Kidney epithelial cell (primary cell): ENCODE measurements at regions not wholly inside any gene's neighbourhood (a gene's known extent, or its start where the extent isn't known, plus 50 kb on each side); places are given as distances from the start of the nearest gene placed in this dataset.

Experiments
- DNase-seq: peaks from one replicate; pipeline ENCODE4 v3.0.0-alpha.2; 2010; ENCODE audit warnings: low read depth
- H3K27me3 ChIP-seq: 2 replicates; pipeline ENCODE4 v1.6.0; 2011; ENCODE audit warnings: low read length; ENCODE audit not compliant: control insufficient read depth, insufficient read depth
- H3K36me3 ChIP-seq: 2 replicates; pipeline ENCODE4 v1.5.1; 2011; ENCODE audit warnings: low read length; ENCODE audit not compliant: control insufficient read depth, insufficient read depth
- H3K4me3 ChIP-seq: 2 replicates; pipeline ENCODE4 v1.5.1; 2011; ENCODE audit warnings: low read depth, mild to moderate bottlenecking, control low read depth, low read length
- TF ChIP-seq, protein P1 (sequence below): IDR thresholded peaks from 2 replicates; pipeline ENCODE4 v1.5.1; 2011; ENCODE audit warnings: mild to moderate bottlenecking, moderate library complexity, low read length, control low read depth, inconsistent platforms; ENCODE audit not compliant: insufficient read depth, poor library complexity, severe bottlenecking

DNA sequence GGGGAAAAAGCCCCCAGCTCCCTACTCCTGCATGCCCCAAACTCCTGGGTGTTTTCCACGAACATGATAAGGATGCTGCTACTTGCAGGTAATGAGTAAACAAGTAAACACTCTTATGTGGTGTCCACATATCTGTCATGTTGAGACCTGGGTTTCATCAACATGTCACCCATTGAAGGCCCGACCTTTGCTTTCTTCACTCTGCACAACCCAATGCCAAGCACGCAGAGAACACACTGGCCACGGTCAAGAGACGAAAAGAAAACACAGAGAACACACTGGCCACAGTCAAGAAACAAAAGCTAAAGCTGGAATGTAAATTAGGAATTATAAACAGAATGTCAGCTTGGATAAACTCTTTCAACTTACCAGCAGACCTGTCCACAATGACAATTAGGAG is 143.1 kb downstream of the TTC32 start:
- no peak for DNase-seq
- TF ChIP-seq, protein P1, sequence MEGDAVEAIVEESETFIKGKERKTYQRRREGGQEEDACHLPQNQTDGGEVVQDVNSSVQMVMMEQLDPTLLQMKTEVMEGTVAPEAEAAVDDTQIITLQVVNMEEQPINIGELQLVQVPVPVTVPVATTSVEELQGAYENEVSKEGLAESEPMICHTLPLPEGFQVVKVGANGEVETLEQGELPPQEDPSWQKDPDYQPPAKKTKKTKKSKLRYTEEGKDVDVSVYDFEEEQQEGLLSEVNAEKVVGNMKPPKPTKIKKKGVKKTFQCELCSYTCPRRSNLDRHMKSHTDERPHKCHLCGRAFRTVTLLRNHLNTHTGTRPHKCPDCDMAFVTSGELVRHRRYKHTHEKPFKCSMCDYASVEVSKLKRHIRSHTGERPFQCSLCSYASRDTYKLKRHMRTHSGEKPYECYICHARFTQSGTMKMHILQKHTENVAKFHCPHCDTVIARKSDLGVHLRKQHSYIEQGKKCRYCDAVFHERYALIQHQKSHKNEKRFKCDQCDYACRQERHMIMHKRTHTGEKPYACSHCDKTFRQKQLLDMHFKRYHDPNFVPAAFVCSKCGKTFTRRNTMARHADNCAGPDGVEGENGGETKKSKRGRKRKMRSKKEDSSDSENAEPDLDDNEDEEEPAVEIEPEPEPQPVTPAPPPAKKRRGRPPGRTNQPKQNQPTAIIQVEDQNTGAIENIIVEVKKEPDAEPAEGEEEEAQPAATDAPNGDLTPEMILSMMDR = no peak
- Histone ChIP-seq H3K36me3 (no peaks in the 10 kb centered on the region), H3K27me3 (no peaks in the 10 kb centered on the region), H3K4me3 (no peak overlapping the region)

DNA sequence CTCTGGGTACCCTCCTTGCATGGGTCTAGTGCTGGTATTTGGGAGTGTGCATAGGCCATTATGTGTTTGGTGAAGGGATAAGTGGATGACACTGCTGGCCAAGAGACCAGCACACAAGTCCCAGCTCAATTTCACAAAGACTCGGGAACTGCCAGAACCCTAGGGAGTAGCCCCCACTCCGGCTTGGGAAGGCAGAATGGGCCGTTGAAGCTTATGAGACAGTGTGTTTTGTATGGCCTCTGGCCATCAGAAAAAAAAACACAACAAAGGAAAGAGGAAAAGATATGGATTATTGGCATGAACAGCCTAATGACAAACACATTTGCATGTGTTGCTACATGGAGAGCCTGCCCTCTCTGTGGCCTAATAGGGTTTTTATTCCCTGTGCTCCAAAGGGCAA is 144.2 kb downstream of the TTC32 start:
- no peak for DNase-seq
- TF ChIP-seq, protein P1 = no peak
- Histone ChIP-seq H3K36me3 (no peaks in the 10 kb centered on the region), H3K27me3 (no peaks in the 10 kb centered on the region), H3K4me3 (no peak overlapping the region)

DNA sequence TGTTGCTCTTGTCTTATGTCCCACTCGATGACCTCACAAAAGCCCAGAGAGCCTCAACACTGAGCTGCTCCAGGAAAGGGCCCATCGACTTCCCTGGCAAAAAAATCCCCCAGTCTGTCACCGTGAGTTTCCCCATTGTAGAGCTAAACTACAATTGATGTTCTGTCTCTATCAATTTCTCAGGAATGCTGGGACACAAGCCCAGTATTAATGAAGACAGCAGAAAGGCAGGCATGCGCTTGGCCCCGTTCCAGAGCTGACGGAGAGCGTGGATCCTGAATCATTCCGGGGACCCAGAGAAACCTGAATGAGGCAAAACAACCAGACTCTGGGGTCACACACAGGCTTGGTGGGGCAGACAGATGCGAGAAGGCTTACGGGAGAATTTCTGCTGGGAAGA is 146.9 kb downstream of the TTC32 start:
- TF ChIP-seq, protein P1 = no peak
- H3K4me3 ChIP-seq = no peak overlapping the region
- no peaks in the 10 kb centered on the region for H3K36me3 ChIP-seq
- no peak for DNase-seq
- H3K27me3 ChIP-seq = no peaks in the 10 kb centered on the region

DNA sequence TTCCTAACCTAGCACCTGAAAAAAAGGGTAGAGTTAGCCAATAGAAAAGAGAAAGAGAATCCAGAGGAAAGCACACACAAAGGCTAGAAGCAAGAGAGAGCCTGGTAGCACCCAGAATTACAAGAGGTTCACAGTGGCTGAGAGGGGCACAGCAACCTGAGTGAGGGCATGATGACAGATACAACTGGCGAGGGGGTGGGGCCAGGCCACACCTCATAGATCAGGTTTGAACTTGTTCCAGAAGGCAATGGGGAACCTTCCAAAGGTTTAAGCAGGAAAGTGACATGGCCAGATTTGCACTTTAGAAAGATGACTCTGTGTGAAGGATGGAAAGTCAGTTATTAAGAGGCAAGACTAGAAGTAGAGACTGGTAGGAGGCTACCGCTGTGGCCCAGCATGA is 148.0 kb downstream of the TTC32 start:
- DNase-seq = no peak
- no peaks in the 10 kb centered on the region for H3K27me3 ChIP-seq
- H3K4me3 ChIP-seq = no peak overlapping the region
- TF ChIP-seq, protein P1 = no peak
- H3K36me3 ChIP-seq = no peaks in the 10 kb centered on the region

DNA sequence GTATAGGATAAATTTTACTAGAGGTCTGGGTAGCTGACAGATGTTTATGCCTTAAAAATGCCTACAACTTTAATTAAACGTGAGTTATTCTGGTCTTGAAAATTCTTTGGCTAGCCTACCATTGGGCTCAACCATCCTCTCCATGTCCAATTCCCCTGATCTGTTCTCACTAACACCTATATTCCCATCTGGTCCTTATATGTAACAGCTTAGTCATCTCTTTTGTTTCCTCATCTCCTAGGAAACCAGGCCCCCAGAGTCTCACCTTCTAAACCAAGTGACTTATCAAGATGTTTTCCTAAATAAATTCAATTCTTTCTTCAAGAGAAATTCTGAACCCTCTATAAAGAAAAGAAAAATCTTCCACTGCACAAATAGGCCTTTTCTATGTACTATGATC is 148.5 kb downstream of the TTC32 start:
- no peaks in the 10 kb centered on the region for H3K27me3 ChIP-seq
- TF ChIP-seq, protein P1 = no peak
- no peaks in the 10 kb centered on the region for H3K36me3 ChIP-seq
- no peak for DNase-seq
- H3K4me3 ChIP-seq = no peak overlapping the region

DNA sequence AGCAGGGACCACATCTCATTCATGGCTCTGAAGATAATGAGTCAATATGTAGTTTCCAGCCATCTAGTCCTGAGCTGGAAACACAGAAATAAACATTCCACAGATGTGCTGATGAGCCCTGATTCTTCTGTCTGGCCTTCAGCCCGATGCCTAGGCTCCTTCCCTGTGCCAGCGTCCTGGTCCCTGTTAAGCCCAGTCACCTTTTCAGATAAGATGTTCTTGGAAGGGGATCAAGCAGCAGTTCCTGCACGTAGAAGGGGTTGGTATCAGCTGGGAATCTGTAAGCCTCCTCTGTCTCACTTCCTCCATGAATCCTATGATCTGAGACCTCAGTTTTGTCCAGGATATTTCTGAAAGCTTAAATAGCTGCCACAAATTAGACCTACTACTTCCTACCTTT is 149.3 kb downstream of the TTC32 start:
- H3K4me3 ChIP-seq = no peak overlapping the region
- H3K27me3 ChIP-seq = no peaks in the 10 kb centered on the region
- H3K36me3 ChIP-seq = no peaks in the 10 kb centered on the region
- TF ChIP-seq, protein P1 = no peak
- no peak for DNase-seq
